GM21528 (cell line): ENCODE measurements at regions not wholly inside any gene's neighbourhood (a gene's known extent, or its start where the extent isn't known, plus 50 kb on each side); places are given as distances from the start of the nearest gene placed in this dataset.
"Not testable (repeated sequence)": the region's sequence is repeated elsewhere in the genome, so short reads cannot be mapped to it uniquely, and the experiment has no call there.

Source experiments
- ATAC-seq: cut with Tn5 transposase; IDR thresholded peaks from one replicate; pipeline ENCODE4 v1.9.1; 2021; ENCODE audit warnings: mild to moderate bottlenecking, moderate library complexity; ENCODE audit not compliant: unreplicated experiment, low FRiP score

- not testable (repeated sequence) for ATAC-seq
Observed at GRCh38 chr1:148432318-148432717, 50.8 kb downstream of the PPIAL4G start.

GRCh38 chr1:148429856-148430255 is 53.2 kb downstream of the PPIAL4G start:
- ATAC-seq = not testable (repeated sequence)

DNA sequence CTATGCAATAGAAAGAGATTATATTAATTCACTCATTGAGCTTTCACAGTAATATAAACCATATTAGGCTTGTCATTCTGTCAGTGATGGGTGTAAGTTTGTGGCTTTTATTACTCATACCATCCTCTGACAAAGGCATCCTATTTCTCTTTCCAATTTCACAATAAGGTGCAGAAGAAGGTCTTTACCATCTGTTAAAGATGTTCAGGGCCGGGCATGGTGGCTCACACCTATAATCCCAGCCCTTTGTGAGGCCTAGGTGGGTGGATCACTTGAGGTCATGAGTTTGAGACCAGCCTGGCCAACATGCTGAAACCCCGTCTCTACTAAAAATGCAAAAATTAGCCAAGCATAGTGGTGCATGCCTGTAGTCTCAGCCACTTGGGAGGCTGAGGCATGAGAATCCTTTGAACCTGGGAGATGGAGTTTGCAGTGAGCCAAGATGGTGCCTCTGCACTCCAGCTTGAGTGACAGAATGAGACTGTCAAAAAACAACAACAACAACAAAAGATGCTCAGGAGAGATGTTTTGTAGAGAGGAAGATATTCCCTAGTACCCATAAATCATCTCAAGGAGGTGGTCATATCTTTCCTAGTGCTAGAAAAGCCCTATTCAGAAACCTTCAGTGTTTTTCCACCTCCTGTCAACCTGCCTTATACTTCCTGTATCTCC is 56.0 kb downstream of the PPIAL4G start:
- ATAC-seq = not testable (repeated sequence)

- ATAC-seq = not testable (repeated sequence)
Observed at GRCh38 chr1:148426385-148426784, 56.7 kb downstream of the PPIAL4G start.

- not testable (repeated sequence) for ATAC-seq
Observed at GRCh38 chr1:148424143-148425003, 58.7 kb downstream of the PPIAL4G start.

DNA sequence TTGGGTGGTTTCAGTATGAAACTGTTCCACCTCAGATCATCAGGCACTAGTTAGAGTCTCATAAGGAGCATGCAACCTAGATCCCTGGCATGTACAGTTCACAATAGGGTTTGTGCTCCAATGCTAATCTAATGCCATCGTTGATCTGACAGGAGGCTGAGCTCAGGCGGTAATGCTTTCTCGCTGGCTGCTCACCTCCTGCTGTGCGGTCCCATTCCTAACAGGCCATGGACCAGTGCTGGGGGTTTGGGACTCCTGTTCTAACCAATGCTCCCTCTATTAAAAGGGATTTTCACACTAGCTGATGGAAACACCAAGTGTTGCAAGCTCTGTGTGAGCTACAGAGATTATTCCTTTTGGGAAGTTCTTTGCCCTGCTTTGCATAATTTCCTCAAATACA is 60.2 kb downstream of the PPIAL4G start:
- ATAC-seq = not testable (repeated sequence)

GRCh38 chr1:148417241-148417640 is 65.9 kb downstream of the PPIAL4G start:
- ATAC-seq = not testable (repeated sequence)

- ATAC-seq = not testable (repeated sequence)
Observed at GRCh38 chr1:148413385-148413784, 69.7 kb downstream of the PPIAL4G start.

GRCh38 chr1:148404786-148405568 is 78.1 kb downstream of the PPIAL4G start:
- not testable (repeated sequence) for ATAC-seq

DNA sequence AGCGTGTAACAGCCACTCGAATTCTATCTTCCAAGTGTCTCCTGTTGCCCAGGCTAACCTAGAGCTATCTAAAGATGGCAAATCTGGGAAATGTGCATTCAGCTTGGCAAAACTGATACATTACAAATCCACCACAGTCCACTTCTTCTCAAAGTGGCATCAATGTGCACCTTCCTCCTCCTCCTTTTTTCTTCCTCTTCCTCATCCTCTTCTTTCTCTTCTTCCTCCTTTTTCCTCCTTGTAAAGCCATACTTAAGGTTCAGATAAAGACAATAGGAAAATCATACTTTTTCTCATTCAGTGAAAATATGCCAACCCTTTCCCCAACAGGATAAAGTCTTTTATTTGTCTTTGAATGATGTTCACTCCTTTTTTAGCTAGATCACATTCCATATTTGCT is 79.2 kb downstream of the PPIAL4G start:
- not testable (repeated sequence) for ATAC-seq

DNA sequence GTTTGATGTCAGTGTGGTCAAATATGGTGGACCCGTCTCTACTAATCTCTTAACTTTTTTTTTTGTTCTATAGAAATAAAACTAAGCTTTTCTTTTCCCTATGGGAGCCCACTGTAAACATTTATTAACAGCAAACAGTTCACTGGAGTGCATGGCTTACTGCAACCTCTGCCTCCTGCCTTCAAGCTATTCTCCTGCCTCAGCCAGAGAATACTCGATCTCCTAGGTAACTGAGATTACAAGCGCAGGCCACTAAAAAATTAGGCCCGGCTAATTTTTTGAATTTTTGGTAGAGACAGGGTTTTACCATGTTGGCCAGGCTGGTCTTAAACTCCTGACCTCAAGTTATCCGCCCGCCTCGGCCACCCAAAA is 80.0 kb downstream of the PPIAL4G start:
- not testable (repeated sequence) for ATAC-seq

DNA sequence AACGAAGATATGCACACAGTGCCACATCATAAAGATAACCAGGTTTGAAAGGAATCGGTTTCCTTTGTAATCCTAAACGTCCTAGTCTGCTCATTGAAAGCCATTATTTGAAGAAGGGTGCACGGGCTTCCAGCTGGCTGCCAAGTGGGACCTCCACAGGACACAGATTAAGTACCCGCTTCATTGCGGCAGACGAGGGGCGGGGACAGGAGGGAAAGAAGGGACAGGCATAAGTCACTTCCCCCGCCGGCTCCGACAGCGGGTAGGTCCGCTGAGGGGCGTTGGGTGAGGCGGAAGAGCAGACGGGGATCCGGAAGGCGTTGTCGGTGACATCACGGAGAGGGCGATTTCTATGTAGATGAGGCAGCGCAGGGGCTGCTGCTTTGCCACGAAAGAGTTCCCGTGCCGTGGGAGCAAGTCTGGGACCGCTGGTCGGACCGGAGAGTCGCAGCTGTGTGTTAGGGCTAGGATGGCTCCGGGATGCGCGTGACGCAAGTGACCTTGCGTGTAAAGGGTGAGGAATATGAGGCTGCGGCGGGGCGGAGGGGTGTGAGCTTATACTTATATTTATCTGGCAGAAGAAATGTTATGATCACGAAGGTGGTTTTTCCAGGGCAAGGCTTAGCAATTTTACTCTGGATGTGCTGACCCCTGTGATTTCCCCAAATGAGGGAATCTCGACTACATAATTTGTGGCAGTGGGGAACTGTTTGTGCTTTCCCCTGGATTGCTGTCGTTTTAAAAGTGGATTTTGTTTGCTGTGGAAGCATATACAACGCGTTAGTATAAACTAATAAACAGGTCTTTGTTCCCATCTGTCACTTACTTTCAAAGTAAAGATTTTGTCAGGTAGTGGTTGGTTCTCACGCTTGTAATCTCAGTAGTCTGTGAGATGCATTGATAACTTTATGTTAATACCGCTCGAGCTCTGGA is 80.7 kb downstream of the PPIAL4G start:
- peak; percentile 80 for ATAC-seq

DNA sequence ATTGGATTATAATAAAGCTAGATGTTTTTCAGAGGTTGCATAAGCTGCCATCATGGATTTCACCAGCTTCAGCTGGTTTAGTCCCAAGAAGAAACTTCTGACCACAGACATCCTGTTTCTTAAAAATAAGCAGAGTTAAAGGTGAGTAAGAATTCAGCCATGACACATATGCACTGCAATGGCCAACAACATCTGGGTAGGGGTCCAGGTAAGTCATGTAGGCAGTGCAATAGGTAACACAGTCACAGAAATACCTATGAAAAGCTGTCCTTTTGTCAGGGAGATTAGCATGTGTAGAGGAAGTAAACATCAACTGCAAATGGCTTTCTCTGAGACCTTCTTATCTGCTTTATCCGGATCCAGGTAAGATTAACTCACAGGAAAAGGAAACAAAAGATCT is 85.6 kb downstream of the PPIAL4G start:
- not testable (repeated sequence) for ATAC-seq

DNA sequence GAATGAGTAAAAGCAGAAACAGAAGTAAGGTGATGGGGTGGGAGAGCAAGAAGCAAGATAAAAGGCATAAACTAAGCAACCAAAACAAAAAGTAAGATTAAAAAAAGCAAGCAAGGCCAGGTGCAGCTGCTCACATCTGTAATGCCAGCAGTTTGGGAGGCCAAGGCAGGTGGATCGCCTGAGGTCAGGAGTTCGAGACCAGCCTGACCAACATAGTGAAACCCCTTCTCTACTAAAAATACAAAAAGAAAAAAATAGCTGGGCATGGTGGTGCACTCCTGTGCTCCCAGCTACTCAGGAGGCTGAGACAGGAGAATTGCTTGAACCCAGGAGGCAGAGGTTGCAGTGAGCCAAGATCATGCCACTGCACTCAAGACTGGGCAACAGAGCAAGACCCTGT is 90.6 kb downstream of the PPIAL4G start:
- not testable (repeated sequence) for ATAC-seq

DNA sequence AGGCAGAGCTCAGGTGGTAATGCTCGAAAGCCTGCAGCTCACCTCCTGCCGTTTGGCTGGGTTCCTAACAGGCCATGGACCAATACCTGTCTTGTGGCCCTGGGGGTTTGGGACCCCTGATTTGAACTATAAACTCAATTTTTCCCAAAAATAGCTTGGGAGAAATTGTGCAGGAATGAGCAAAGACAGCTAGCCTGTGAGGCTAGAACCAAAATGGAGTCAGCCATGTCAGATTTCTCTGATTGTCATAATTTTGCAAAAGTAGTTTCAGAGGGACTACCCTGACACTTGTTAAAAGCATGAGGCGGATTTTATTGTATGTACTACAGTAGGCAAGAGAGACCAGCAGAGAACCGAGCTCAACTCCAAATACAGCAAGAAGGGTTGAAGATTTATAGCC is 91.8 kb downstream of the PPIAL4G start:
- not testable (repeated sequence) for ATAC-seq

DNA sequence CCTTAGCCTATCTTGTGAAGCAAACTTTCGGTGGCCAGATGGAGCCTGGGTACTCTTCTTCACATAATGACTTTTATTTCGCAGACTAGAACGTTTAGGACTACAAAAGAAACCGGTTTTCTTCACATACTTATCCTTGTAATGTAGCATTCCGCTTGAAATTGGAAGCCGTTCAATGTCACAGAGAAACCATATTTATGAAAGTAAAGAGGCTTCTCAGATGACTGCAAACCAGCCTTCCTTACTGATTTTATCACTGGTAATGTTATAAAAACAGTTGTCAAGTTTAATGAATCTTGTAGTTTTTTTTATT is 94.1 kb downstream of the PPIAL4G start:
- no peak for ATAC-seq

DNA sequence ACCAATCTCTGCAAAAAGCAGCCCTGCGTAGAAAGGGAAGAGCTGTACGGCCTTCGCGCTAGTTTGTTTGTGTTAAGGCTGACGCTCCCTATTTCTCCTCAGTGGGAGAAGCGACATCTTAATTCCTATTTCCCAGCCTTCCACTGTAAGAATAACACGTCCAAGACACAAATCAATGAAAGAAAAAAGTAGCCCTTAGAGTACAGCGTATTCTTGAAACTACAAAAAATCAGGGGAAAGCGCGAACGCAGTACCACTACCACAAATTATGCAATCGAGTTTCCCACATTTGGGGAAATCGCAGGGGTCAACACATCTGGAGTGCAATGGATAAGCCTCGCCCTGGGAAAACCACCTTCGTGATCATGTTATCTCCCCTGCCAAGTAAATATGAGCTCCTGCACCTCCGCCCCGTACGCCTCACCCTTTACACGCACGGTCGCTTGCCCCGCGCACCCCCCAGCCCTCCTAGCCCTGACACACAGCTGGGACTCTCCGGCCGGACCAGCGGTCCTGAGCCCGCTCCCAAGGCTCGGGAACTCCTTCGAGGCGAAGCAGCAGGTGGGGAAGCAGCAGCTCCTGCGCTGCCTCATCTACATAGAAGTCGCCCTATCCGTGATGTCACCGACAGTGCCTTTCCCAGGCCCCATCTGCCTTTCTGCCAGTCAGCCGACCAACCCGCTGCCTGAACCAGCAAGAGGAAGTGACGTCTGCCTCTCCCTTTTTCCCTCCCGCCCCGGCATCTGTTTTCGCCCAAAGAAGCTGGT is 94.7 kb downstream of the PPIAL4G start:
- peak; percentile 67 for ATAC-seq

DNA sequence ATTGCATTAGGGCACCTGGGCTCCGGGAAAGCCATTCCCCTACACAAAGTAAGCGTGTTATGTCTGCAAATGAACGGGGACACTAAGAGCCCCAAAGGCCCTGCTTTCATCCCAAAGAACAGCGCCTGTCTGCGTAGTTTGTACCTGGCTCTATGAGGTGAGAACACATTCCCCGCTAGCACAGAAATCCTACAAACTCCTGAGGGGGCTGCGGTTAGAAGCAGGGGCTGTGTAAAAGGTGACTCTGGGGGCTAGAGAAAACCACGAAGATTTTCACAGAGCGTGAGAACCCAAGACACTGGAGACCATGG is 95.2 kb downstream of the PPIAL4G start:
- not testable (repeated sequence) for ATAC-seq

GRCh38 chr1:148387122-148387948 is 95.8 kb downstream of the PPIAL4G start:
- ATAC-seq = not testable (repeated sequence)
